ENCODE measurements at regions not wholly inside any gene's neighbourhood (a gene's known extent, or its start where the extent isn't known, plus 50 kb on each side); places are given as distances from the start of the nearest gene placed in this dataset.

GRCh38 chr1:67522001-67522441, 91.8 kb upstream of the SERBP1 start:
- ATAC-seq (ENCODE audit: poor library complexity): no peak
- ChIA-PET POLR2A (no interaction called here), CTCF (no interaction called here)
- Mint-ChIP-seq H3K4me1 (ENCODE audit: low read depth) (no peaks in the 10 kb centered on the region), H3K36me3 (ENCODE audit: low read depth) (no peaks in the 10 kb centered on the region), H3K27me3 (no peaks in the 10 kb centered on the region), H3K9me3 (no peaks in the 10 kb centered on the region), H3K27ac (no peak overlapping the region), H3K4me3 (no peak overlapping the region)
- Histone ChIP-seq H3K27ac (ENCODE audit: low read depth in 1 of 2, low read length in 2 of 2) (no peak overlapping the region), H3K4me1 (ENCODE audit: insufficient read depth, low read length) (no peaks in the 10 kb centered on the region), H3K4me3 (ENCODE audit: low read length) (no peak overlapping the region), H3K9me3 (ENCODE audit: control insufficient read depth in 1 of 2, insufficient read depth in 1 of 2, low read length in 2 of 2) (no peaks in the 10 kb centered on the region), H3K27me3 (ENCODE audit: control insufficient read depth in 1 of 2, insufficient read depth in 2 of 2, low read length in 2 of 2) (peaks cover 0 to 3% of the 10 kb centered on the region in 2 experiments), H3K36me3 (ENCODE audit: insufficient read depth, low read length) (no peaks in the 10 kb centered on the region)
- intact Hi-C loops (cut with DNase I, micrococcal nuclease): no loop called here
- no peak for DNase-seq
- no peak for TF ChIP-seq CTCF (IDR thresholded peaks at IDR 0.05)

- DNase-seq (no peak), ATAC-seq (ENCODE audit: poor library complexity) (no peak)
- Mint-ChIP-seq H3K9me3 (no peaks in the 10 kb centered on the region), H3K27ac (no peak overlapping the region), H3K27me3 (no peaks in the 10 kb centered on the region), H3K36me3 (ENCODE audit: low read depth) (no peaks in the 10 kb centered on the region), H3K4me3 (no peak overlapping the region), H3K4me1 (ENCODE audit: low read depth) (no peaks in the 10 kb centered on the region)
- POLR2A ChIA-PET: no interaction called here
- Histone ChIP-seq H3K9me3 (ENCODE audit: control insufficient read depth in 1 of 2, insufficient read depth in 1 of 2, low read length in 2 of 2) (no peaks in the 10 kb centered on the region), H3K36me3 (ENCODE audit: insufficient read depth, low read length) (no peaks in the 10 kb centered on the region), H3K4me3 (ENCODE audit: low read length) (no peak overlapping the region), H3K27me3 (ENCODE audit: control insufficient read depth in 1 of 2, insufficient read depth in 2 of 2, low read length in 2 of 2) (peaks cover 0 to 3% of the 10 kb centered on the region in 2 experiments), H3K4me1 (ENCODE audit: insufficient read depth, low read length) (no peaks in the 10 kb centered on the region), H3K27ac (ENCODE audit: low read depth in 1 of 2, low read length in 2 of 2) (no peak overlapping the region)
- intact Hi-C loops (cut with DNase I, micrococcal nuclease): no loop called here
- TF ChIP-seq CTCF (IDR thresholded peaks at IDR 0.05): no peak
- CTCF ChIA-PET: interaction anchor here (0.8 kb wide), 1 partner anchor 237 kb away, joined by 3 read pairs; no protein-coding TSS in a partner anchor
Measured at GRCh38 chr1:67522793-67523192, 92.6 kb upstream of the SERBP1 start.

- Histone ChIP-seq H3K4me1 (ENCODE audit: insufficient read depth, low read length) (no peaks in the 10 kb centered on the region), H3K36me3 (ENCODE audit: insufficient read depth, low read length) (no peaks in the 10 kb centered on the region), H3K9me3 (ENCODE audit: control insufficient read depth in 1 of 2, insufficient read depth in 1 of 2, low read length in 2 of 2) (no peaks in the 10 kb centered on the region), H3K4me3 (ENCODE audit: low read length) (no peak overlapping the region), H3K27me3 (ENCODE audit: control insufficient read depth in 1 of 2, insufficient read depth in 2 of 2, low read length in 2 of 2) (peaks cover 0 to 3% of the 10 kb centered on the region in 2 experiments), H3K27ac (ENCODE audit: low read depth in 1 of 2, low read length in 2 of 2) (no peak overlapping the region)
- CTCF ChIA-PET: interaction anchor here (0.9 kb wide), 1 partner anchor 24 kb away, joined by 3 read pairs; no protein-coding TSS in a partner anchor
- Mint-ChIP-seq H3K27ac (no peak overlapping the region), H3K27me3 (no peaks in the 10 kb centered on the region), H3K36me3 (ENCODE audit: low read depth) (no peaks in the 10 kb centered on the region), H3K4me3 (no peak overlapping the region), H3K9me3 (no peaks in the 10 kb centered on the region), H3K4me1 (ENCODE audit: low read depth) (no peaks in the 10 kb centered on the region)
- ATAC-seq (ENCODE audit: poor library complexity): no peak
- POLR2A ChIA-PET: no interaction called here
- intact Hi-C loops (cut with DNase I, micrococcal nuclease): no loop called here
- TF ChIP-seq CTCF (IDR thresholded peaks at IDR 0.05): no peak
- DNase-seq: no peak
Measured at GRCh38 chr1:67524143-67525052, 94.2 kb upstream of the SERBP1 start.

Data from CD4-positive, alpha-beta T cell (primary cell).